Right ventricle myocardium inferior (tissue), 1 donor: ENCODE measurements at regions not wholly inside any gene's neighbourhood (a gene's known extent, or its start where the extent isn't known, plus 50 kb on each side); places are given as distances from the start of the nearest gene placed in this dataset.
"Not testable (repeated sequence)": the region's sequence is repeated elsewhere in the genome, so short reads cannot be mapped to it uniquely, and the experiment has no call there.

Source experiments
- ATAC-seq: fragments of 200-7000 bp; cut with Tn5 transposase; one replicate; pipeline ENCODE4 v1.9.1; 2020; ENCODE audit warnings: mild to moderate bottlenecking, moderate library complexity
- DNase-seq: peaks from one replicate; pipeline ENCODE4 v3.0.0; 2021; ENCODE audit errors: missing footprints
- intact Hi-C: fragments of 100-400 bp; cut with DNase I; formaldehyde crosslinking; loops from one replicate; pipeline ENCODE4 v1.11.0; 2022
- donor health status: DM: no; HTN: yes; CAD: no; lungs with severe emphysema.

DNA sequence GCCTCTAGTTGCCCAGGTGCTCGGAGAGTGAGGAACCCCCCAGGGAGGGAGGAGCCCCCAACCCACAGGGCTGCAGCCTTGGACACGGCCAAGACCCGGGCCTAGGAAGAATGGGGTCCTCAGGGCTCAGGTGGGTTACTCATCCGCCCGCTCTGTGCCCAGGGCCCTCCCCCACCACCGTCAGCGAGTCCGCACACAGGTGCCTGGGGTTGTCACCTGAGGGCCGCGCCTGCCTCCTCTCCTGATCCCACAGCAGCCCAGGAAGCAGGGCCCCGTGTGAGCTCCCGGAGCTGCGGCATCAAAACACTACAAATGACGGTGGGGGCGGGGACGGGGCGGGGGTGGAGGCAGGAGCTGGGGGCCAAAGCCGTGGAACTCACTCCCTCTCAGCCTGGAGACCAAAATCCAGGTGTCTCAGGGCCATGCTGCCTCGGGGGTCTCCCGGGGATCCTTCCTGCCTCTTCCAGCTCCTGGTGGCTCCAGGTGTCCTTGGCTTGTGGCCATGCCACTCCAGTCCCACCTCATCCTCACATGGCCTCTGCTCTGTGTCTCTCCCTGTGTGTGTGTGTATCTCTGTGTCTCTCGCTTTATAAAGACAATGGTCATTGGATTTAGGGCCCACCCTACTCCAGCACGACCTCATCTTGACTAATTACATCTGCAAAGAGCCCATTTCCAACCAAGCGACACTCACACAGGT is 172.7 kb downstream of the NPIPB11 start:
- ATAC-seq, DNase-seq, intact Hi-C loops: not testable (repeated sequence)

- intact Hi-C loops: no loop called here
- ATAC-seq (no peak), DNase-seq (no peak)
Observed at GRCh38 chr16:29232811-29233704, 173.5 kb downstream of the NPIPB11 start.

DNA sequence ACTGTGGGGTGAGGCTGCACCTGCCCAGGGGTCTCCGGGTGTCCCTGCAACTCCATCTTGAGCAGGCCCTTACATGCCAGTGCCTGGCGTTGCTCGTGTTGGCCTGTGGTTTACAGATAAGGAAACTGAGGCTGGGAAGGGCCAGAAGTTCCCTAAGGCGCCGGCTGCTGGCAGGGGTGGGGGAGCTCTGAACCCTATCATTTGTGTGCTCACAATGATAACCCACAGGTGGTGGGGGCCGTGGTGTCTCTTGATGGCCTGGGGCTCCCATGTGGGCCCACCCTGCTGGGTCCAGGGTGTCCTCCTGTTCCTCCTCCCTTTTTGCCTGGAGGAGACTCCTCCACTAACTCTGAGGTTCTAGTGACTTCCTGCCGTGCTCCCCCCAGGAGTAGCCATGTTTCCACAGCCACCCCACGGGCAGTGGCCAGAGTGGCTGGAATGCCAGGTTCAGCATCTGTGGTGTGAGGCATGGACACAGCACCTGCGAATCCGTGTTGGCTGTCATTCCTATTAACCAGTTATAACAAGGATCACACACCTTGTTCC is 174.3 kb downstream of the NPIPB11 start:
- DNase-seq, intact Hi-C loops, ATAC-seq: not testable (repeated sequence)

DNA sequence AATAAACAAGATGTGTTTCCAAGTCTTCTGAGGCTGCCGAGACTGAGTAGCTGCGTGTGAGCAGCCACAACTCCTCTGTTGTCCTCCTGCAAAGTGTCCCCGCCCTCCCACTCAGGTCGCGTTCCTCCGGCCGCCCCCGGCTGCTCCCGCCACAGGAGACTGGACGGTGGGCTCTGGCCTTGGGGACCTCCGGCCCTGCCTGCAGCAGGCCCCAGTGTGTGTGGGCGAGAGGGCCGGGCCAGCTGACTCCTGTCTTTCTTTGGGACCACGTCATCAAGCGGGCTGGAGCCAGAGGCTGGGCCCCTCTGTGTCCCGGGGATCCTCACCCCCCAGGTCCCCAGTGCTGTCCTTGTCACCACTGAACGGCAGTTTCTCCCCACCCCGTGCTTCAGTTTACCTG is 175.3 kb downstream of the NPIPB11 start:
- intact Hi-C loops: no loop called here
- DNase-seq (no peak), ATAC-seq (peak; percentile 11)

DNA sequence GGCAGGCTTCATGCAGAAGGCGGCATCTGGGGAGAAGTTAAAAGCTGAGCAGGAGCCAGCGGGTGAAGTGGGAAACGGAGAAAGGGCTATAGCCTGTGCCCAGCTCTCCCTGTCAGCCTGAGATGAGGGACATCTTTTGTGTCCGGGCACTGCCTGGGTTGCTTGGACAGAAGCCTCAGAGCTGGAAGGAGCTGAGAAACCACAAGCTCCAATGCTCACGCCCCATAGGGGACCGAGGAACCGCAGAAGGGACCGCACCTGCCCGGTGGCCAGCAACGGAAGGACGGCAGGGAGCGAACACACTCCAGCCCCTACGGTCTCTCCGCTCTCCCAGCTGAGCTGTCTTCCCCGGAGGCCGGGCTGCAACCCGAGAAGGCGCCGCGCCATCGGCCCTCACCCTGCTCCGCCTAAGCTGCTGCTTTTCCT is 175.8 kb downstream of the NPIPB11 start:
- intact Hi-C loops: no loop called here
- DNase-seq (no peak), ATAC-seq (peak; percentile 34)

GRCh38 chr16:29230006-29230668 is 176.4 kb downstream of the NPIPB11 start:
- intact Hi-C loops, ATAC-seq, DNase-seq: not testable (repeated sequence)

DNA sequence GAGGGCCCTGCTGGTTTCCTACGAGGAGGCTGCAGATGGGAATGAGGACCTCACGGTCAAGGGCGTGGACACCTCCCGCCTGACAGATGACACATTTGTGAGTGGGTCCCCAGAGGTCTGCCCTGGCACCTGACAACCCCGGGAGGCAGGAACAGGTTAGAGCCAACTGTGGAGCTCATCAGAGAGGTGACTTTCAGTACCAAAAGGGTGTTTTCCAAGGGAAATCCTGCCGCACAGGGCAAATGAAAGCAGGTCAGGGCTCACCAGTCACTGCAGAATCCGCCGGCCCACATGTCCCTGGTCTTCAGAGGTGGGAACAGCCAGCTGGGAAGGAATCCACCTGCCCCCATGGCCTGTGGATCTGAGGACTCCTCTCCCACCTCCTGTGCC is 176.9 kb downstream of the NPIPB11 start:
- ATAC-seq, DNase-seq, intact Hi-C loops: not testable (repeated sequence)

DNA sequence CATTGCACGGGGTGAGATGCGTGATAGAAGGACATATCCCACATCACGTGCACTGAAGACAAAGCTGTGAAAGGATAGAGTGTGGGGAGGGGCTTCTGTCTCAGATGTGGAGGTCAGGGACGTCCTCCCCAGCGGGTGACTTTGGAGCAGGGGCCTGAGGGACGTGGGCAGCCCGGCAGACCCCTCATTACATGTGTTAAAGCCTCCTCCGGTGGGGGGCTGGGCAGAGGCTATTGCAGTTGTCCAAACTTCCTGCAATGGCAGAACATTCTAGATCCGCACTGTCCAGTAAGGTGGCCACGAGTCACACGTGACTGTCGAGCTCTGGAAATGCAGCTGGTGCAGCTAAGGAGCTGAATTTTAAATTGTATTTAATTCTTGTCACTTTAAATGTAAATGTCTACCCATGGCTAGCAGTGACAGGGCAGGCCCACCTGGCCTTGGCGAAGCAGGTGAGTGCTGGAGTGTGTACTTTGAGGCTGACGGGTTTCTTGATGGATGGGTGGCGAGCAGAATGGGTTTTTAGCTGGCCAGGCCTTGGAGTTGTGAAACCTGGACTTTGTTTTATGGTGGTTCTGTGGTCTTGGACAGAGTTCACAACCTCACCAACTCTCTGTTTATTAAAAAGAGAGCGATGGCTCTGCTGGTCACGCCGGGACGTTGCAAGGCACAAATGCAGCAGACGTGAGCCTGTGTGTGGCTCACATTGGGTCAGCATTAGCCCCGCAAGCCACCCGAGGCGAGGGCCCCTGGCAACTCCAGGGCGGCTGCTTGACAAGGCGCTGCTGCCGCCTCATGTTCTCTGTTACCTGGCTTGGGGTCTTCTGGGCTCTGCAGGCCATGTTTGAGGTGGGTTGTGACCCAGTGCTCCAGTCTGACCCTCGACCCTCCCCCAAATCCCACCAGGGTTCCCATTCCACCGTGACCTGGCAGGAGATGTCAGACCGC is 177.6 kb downstream of the NPIPB11 start:
- intact Hi-C loops, ATAC-seq, DNase-seq: not testable (repeated sequence)

DNA sequence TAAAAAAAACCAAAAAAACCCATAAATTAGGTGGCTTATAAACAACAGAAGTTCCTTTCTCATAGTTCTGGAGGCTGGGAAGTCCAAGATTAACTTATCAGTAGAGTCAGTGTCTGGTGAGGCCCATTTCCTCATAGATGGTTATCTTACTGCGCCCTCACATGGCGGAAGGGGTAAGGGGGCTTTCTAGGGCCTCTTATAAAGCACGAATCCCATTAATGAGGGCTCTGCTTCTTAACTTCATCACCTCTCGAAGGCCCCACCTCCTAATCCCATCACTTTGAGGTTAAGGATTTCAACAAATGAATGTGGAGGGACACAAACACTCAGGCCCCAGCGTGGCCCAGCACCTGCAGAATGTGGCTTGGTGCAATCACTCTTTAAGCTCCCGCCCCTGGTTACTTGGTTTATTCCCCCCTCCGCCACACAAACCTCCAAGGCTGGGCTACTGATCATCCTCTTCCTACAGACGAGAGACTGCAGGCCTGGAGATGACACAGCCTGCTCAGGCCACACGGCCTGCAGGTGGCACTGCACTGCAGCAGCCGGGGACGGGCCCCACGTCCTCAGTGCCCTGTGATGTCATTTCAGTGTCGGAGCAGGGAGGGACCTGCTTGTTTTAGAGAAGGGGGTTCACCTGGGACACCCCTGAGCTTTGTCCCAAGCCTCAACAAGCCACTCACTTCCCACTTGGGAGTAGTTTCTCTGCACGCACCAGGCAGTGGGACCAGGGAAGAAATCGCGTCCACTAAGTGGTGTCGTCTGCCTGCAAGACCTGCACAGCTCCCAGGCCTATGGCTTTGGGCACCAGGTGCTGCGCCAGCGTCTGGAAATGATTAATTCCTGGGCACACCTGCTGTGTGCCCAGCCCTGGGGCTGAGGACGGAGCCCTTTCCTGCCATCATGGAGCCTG is 178.5 kb downstream of the NPIPB11 start:
- DNase-seq, intact Hi-C loops: not testable (repeated sequence)
- peak; percentile 85 for ATAC-seq

GRCh38 chr16:29226782-29227181 is 179.7 kb downstream of the NPIPB11 start:
- DNase-seq (no peak), ATAC-seq (no peak)
- intact Hi-C loops: no loop called here

- ATAC-seq, DNase-seq, intact Hi-C loops: not testable (repeated sequence)
Observed at GRCh38 chr16:29224675-29225074, 181.8 kb downstream of the NPIPB11 start.

DNA sequence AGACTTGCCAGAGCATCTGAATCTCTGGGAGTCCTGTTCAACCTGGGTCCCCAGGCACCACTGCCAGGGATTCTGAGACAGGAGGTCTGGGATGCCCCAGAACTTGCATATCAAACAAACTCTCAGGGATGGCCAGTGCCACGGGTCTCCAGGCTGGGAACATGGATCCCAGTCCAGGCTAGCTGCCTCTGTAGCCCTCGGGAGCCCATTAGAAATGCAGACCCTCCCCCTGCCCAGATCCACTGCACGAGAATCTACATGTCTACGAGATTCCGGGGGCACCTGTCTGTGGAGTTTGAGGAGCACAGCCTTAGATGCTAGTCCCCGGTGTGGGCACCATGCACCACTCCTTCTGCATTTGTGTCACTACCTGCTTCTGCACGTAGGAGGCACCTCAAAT is 183.9 kb downstream of the NPIPB11 start:
- DNase-seq, intact Hi-C loops: not testable (repeated sequence)

GRCh38 chr16:29222008-29222407 is 184.5 kb downstream of the NPIPB11 start:
- ATAC-seq, DNase-seq, intact Hi-C loops: not testable (repeated sequence)

More for the DNA sequence above, 183.9 kb downstream of the NPIPB11 start:
- not testable (repeated sequence) for ATAC-seq

DNA sequence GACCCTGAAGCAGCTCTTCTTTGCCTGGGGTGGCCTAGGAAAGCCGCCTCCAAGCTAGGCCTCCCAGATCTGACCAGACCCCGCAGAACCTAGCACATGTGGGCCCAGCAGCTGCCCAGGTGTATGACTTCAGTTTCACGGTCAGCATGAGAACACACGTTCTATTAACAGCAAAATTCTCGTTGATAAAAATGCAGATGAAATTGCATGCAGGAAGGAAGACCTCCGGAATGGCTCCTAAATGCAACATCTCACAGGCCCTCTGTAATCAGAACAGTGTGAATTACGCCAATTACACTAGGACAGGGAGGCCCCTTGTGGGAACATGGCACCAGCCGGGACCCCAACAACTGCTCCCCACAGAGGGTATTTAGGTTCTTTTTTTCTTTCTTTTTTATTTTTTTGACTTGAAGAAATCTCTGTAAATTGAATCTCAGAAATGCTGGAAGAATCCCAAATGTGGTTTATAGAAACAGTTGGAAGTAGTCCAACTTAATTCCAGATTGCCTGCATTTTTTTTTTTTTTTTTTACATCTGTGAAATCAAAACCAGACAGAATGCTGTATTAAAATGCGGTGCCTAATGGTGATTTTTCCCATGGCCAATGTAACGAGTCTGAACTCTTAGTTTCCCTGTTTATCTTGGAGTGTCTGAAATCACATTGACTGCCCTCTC is 185.1 kb downstream of the NPIPB11 start:
- intact Hi-C loops, DNase-seq, ATAC-seq: not testable (repeated sequence)

GRCh38 chr16:29220647-29221191 is 185.8 kb downstream of the NPIPB11 start:
- ATAC-seq: peak; percentile 65
- intact Hi-C loops: not testable (repeated sequence)

More at GRCh38 chr16:29220647-29221191, 185.8 kb downstream of the NPIPB11 start:
- DNase-seq: not testable (repeated sequence)
